ENCODE measurements at regions not wholly inside any gene's neighbourhood (a gene's known extent, or its start where the extent isn't known, plus 50 kb on each side); places are given as distances from the start of the nearest gene placed in this dataset.
"Not testable (repeated sequence)": the region's sequence is repeated elsewhere in the genome, so short reads cannot be mapped to it uniquely, and the experiment has no call there.

DNA sequence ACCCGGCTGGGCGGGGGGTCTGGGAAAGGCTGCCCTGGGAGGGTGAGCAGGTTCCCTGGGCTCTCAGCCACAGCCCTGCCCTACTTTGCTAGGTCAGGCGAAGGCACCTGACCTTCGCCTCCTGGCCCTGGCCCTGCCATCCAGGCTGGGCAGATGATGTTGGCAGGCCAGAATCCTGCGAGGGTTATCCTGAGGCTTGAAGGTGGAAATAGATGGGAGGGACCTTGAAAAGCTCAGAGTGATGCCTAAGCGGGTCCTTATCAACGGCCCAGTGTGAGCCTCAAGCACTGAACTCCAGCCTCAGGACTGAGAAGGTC, 191.3 kb downstream of the LAT start:
- TF ChIP-seq CREB1 (IDR thresholded peaks at IDR 0.05); CREB1 (CRISPR knock-in tag; IDR thresholded peaks at IDR 0.05); ZNF335 (CRISPR knock-in tag; IDR thresholded peaks at IDR 0.05); NFYC (CRISPR knock-in tag; IDR thresholded peaks at IDR 0.05): not testable (repeated sequence)
- TF ChIP-seq, protein P1, sequence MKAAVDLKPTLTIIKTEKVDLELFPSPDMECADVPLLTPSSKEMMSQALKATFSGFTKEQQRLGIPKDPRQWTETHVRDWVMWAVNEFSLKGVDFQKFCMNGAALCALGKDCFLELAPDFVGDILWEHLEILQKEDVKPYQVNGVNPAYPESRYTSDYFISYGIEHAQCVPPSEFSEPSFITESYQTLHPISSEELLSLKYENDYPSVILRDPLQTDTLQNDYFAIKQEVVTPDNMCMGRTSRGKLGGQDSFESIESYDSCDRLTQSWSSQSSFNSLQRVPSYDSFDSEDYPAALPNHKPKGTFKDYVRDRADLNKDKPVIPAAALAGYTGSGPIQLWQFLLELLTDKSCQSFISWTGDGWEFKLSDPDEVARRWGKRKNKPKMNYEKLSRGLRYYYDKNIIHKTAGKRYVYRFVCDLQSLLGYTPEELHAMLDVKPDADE (CRISPR knock-in tag; IDR thresholded peaks at IDR 0.05): not testable (repeated sequence)

Data from HepG2 (cell line).